B cell (primary cell): ENCODE measurements at regions not wholly inside any gene's neighbourhood (a gene's known extent, or its start where the extent isn't known, plus 50 kb on each side); places are given as distances from the start of the nearest gene placed in this dataset.
"Not testable (repeated sequence)": the region's sequence is repeated elsewhere in the genome, so short reads cannot be mapped to it uniquely, and the experiment has no call there.

ENCODE experiments used
- ATAC-seq: fragments of 200-7000 bp; cut with Tn5 transposase; one replicate; pipeline ENCODE4 v1.10.0; 2021; ENCODE audit warnings: low read depth, mild to moderate bottlenecking, moderate number of reproducible peaks, moderate library complexity
- CTCF ChIA-PET: fragments of 350-600 bp; sonication (Branson Sonifier 250); formaldehyde crosslinking; loops from one replicate; lab custom pipeline; 2021; ENCODE audit warnings: antibody characterized with exemption, inconsistent platforms; lab: Charles Lee
- POLR2A ChIA-PET: fragments of 350-600 bp; sonication (Branson Sonifier 250); formaldehyde crosslinking; loops from one replicate; lab custom pipeline; 2021; ENCODE audit warnings: antibody characterized with exemption; lab: Charles Lee
- DNase-seq: peaks from one replicate; pipeline ENCODE4 v3.0.0; 2013
- H2AFZ ChIP-seq: 2 replicates; pipeline ENCODE4 v1.6.1; 2012; ENCODE audit warnings: mild to moderate bottlenecking, low read depth, low read length; ENCODE audit not compliant: insufficient read depth, poor library complexity, severe bottlenecking
- H3K27ac ChIP-seq, 2 donors: 1 replicate in 1 of 2; 2 replicates in 1 of 2; pipeline ENCODE4 v1.5.1; 2012 to 2013; ENCODE audit warnings: low read length in 2 of 2, mild to moderate bottlenecking in 2 of 2, moderate library complexity in 1 of 2
- H3K27me3 ChIP-seq, 4 experiments: fragments of 200-600 bp in 1 of 4; sonication (generic) in 1 of 4; replicated peaks in 1 of 4; 1 replicate in 2 of 4; 2 replicates in 2 of 4; pipeline versions ENCODE4 v1.6.1 to v1.7.0; 2013 to 2016; ENCODE audit warnings: low read length in 3 of 4, mild to moderate bottlenecking in 2 of 4, mixed read lengths in 1 of 4, moderate library complexity in 1 of 4; ENCODE audit not compliant: insufficient read depth in 4 of 4, control insufficient read depth in 3 of 4; ENCODE audit errors: control extremely low read depth in 1 of 4
- H3K36me3 ChIP-seq, 2 experiments: replicated peaks in 1 of 2; 1 replicate in 1 of 2; 2 replicates in 1 of 2; pipeline versions ENCODE4 v1.6.1 to v1.7.1; 2013; ENCODE audit warnings: low read length in 1 of 2; ENCODE audit not compliant: insufficient read depth in 2 of 2, control insufficient read depth in 1 of 2; ENCODE audit errors: control extremely low read depth in 1 of 2, extremely low read depth in 1 of 2
- H3K4me1 ChIP-seq, 2 donors: fragments of 200-600 bp in 1 of 2; sonication (generic) in 1 of 2; 1 replicate in 1 of 2; 2 replicates in 1 of 2; pipeline versions ENCODE4 v1.5.1 to v1.6.1; 2013 to 2017; ENCODE audit warnings: low read length in 2 of 2; ENCODE audit not compliant: control insufficient read depth in 2 of 2, insufficient read depth in 2 of 2
- H3K4me2 ChIP-seq: replicated peaks from 2 replicates; pipeline ENCODE3; 2012; ENCODE audit warnings: mild to moderate bottlenecking, low read depth, low read length; ENCODE audit not compliant: poor library complexity, severe bottlenecking
- H3K4me3 ChIP-seq, 5 experiments: fragments of 200-600 bp in 1 of 5; sonication (generic) in 1 of 5; 1 replicate in 3 of 5; 2 replicates in 2 of 5; pipeline versions ENCODE4 v1.5.1 to v1.7.0; 2011 to 2016; ENCODE audit warnings: low read length in 4 of 5, mild to moderate bottlenecking in 4 of 5, low read depth in 2 of 5, control low read depth in 1 of 5, moderate library complexity in 1 of 5; ENCODE audit not compliant: insufficient read depth in 1 of 5; ENCODE audit errors: control extremely low read depth in 1 of 5, extremely low read depth in 1 of 5
- H3K79me2 ChIP-seq: fragments of 200-600 bp; sonication (generic); one replicate; pipeline ENCODE4 v1.6.0; 2016; ENCODE audit warnings: low read length; ENCODE audit not compliant: control insufficient read depth, insufficient read depth
- H3K9ac ChIP-seq: fragments of 200-600 bp; sonication (generic); 2 replicates; pipeline ENCODE4 v1.6.1; 2017; ENCODE audit warnings: mild to moderate bottlenecking, low read length, moderate library complexity
- H3K9me3 ChIP-seq, 3 donors: one replicate each; pipeline versions ENCODE4 v1.6.1 to v1.7.1; 2013; ENCODE audit warnings: low read length in 2 of 3; ENCODE audit not compliant: control insufficient read depth in 2 of 3, insufficient read depth in 1 of 3; ENCODE audit errors: control extremely low read depth in 1 of 3
- H4K20me1 ChIP-seq: 2 replicates; pipeline ENCODE4 v1.6.0; 2012; ENCODE audit warnings: mild to moderate bottlenecking, low read length; ENCODE audit not compliant: insufficient read depth, control insufficient read depth, poor library complexity, severe bottlenecking
- H3K27ac Mint-ChIP-seq: one replicate; pipeline ENCODE4 v1.8.0; 2021; ENCODE audit warnings: mixed read lengths
- H3K27me3 Mint-ChIP-seq: one replicate; pipeline ENCODE4 v1.8.0; 2021; ENCODE audit warnings: mixed read lengths
- H3K4me1 Mint-ChIP-seq: one replicate; pipeline ENCODE4 v1.8.0; 2021; ENCODE audit warnings: mixed read lengths
- H3K4me3 Mint-ChIP-seq: one replicate; pipeline ENCODE4 v1.8.0; 2021; ENCODE audit warnings: mixed read lengths
- H3K9me3 Mint-ChIP-seq: one replicate; pipeline ENCODE4 v1.8.0; 2022; ENCODE audit warnings: mixed read lengths; ENCODE audit not compliant: insufficient read depth
- CTCF ChIP-seq: fragments of 200-600 bp; IDR thresholded peaks from one replicate; pipeline ENCODE4 v1.8.0; 2022; ENCODE audit warnings: antibody characterized with exemption, mild to moderate bottlenecking
- EZH2 ChIP-seq: IDR thresholded peaks from 2 replicates; pipeline ENCODE4 v1.6.1; 2012; ENCODE audit warnings: borderline replicate concordance, low read depth, mild to moderate bottlenecking, moderate library complexity, low read length; ENCODE audit not compliant: insufficient read depth, poor library complexity, severe bottlenecking
- WGBS: methylation state at CpG from one replicate; pipeline ENCODE4 v1.1.5; 2013; ENCODE audit warnings: missing lambda C conversion rate; ENCODE audit not compliant: insufficient coverage; 5-methylcytosine and 5-hydroxymethylcytosine counted together
- intact Hi-C: fragments of 100-400 bp; cut with micrococcal nuclease; formaldehyde crosslinking; loops from one replicate; pipeline ENCODE4 v1.10.0; 2022

GRCh38 chr11:69205743-69206612, 50.2 kb downstream of the SMIM38 start:
- no peak overlapping the region for H3K4me3 ChIP-seq
- H3K4me1 ChIP-seq, result no peaks in the 10 kb centered on the region
- H3K9ac ChIP-seq, result no peak overlapping the region
- no peak overlapping the region for H3K4me3 Mint-ChIP-seq
- DNase-seq (no peak), ATAC-seq (no peak)
- H3K27ac Mint-ChIP-seq, result no peak overlapping the region
- H3K9me3 Mint-ChIP-seq, result peaks cover 4% of the 10 kb centered on the region
- peaks cover 0 to 12% (median 0%) of the 10 kb centered on the region in 3 donors for H3K9me3 ChIP-seq
- intact Hi-C loops, result no loop called here
- WGBS, result 94% methylated on average over 27 of the region's 28 CpGs
- no peaks in the 10 kb centered on the region for H4K20me1 ChIP-seq
- no peak overlapping the region for H3K27ac ChIP-seq
- H3K79me2 ChIP-seq, result no peaks in the 10 kb centered on the region
- no peak overlapping the region for H2AFZ ChIP-seq
- TF ChIP-seq CTCF, result no peak
- TF ChIP-seq EZH2, result no peak
- no peaks in the 10 kb centered on the region for H3K36me3 ChIP-seq
- ChIA-PET CTCF (no interaction called here), POLR2A (no interaction called here)
- H3K4me1 Mint-ChIP-seq, result no peaks in the 10 kb centered on the region
- H3K27me3 Mint-ChIP-seq, result no peaks in the 10 kb centered on the region
- no peaks in the 10 kb centered on the region for H3K27me3 ChIP-seq
- no peak overlapping the region for H3K4me2 ChIP-seq

GRCh38 chr11:69206613-69206965, 50.9 kb downstream of the SMIM38 start:
- H3K4me1 Mint-ChIP-seq, H3K27me3 ChIP-seq, H3K9ac ChIP-seq, H3K79me2 ChIP-seq, H3K4me3 Mint-ChIP-seq, H3K4me1 ChIP-seq, H3K36me3 ChIP-seq, H3K27ac Mint-ChIP-seq, H2AFZ ChIP-seq, POLR2A ChIA-PET, H3K9me3 Mint-ChIP-seq, H3K4me2 ChIP-seq, CTCF ChIA-PET, ATAC-seq, H3K27ac ChIP-seq, H4K20me1 ChIP-seq, H3K4me3 ChIP-seq, intact Hi-C loops, DNase-seq, H3K27me3 Mint-ChIP-seq: not testable (repeated sequence)
- 88% methylated on average over 3 of the region's 7 CpGs for WGBS
- H3K9me3 ChIP-seq, result peaks cover 0 to 12% (median 0%) of the 10 kb centered on the region in 3 donors
